ENCODE measurements at regions not wholly inside any gene's neighbourhood (a gene's known extent, or its start where the extent isn't known, plus 50 kb on each side); places are given as distances from the start of the nearest gene placed in this dataset.
"Not testable (repeated sequence)": the region's sequence is repeated elsewhere in the genome, so short reads cannot be mapped to it uniquely, and the experiment has no call there.

DNA sequence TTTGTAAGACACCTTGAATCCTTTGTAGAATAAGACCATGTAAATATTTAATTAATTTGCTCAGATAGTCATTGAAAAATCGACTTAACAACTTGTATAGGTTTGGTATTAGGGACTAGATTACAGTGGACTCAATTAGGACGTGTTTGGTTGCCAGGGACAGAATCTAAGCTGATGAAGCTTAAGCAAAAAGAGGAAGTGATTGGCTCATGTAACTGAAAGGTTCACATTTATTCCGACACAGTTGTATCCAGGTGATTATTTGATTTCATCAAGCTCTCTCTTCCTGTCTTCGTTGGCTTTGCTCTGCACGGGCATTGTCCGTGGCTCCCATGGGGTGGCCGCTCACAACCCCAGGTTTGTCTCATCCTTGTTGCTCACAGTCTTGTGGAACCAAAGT lies 146.4 kb downstream of the C11orf91 start:
- DNase-seq, result no peak

- DNase-seq, result no peak
Observed at GRCh38 chr11:33553486-33553885, 147.1 kb downstream of the C11orf91 start.

DNA sequence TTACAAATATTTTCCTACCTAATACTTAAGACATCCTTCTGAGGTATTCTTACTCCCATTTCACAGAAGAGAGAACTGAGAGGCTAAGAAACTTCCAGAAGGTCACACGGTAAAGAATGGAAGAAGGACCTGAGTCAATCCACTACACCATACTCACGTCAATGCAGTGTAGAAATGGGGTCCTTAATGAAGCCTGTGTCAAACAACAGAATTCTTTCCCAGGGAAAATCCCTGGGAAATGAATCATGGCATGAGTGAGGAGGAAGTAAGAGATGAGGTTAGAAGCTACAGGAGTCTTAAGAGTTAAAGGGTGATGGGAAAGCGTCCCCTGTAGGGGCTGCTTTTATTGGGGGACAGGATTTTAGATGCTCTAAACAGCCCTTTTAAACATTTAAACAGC lies 147.9 kb downstream of the C11orf91 start:
- no peak for DNase-seq

- no peak for DNase-seq
Observed at GRCh38 chr11:33551051-33551450, 149.6 kb downstream of the C11orf91 start.

DNA sequence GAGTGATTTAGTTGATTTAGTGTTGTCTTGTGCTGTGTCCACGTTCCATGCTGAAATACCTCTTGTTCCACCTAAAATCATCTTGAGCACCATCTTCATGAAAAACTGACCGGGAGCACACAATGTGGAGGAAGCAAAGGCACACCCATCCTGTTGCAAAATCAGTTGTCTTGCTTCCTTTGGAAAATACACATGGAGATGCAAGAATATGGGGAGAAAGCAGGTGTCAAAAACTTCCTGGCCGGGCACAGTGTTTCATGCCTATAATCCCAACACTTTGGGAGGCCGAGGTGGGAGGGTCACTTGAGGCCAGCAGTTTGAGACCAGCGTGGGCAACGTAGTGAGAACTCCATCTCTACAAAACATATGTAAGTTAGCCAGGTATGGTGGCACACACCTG lies 151.1 kb downstream of the C11orf91 start:
- DNase-seq, result no peak

DNA sequence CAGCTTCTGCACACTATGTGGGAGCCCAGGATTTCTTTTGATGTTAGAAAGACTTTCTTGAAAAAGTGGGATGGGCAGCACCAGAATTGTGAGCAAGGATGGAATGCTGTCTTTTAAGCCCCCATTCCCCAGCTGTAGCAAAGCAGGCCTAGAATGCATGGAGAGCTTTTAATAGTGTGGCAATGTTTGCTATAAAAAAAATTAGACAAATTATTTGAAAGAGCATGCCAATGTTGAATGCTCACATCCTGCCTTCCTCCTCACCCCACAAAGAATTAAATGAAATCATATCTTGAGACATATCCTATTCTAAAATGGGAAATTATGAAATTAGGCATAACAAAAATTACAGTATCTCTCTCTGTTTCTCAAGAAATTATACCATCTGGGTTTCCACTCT lies 154.7 kb downstream of the C11orf91 start:
- no peak for DNase-seq

DNA sequence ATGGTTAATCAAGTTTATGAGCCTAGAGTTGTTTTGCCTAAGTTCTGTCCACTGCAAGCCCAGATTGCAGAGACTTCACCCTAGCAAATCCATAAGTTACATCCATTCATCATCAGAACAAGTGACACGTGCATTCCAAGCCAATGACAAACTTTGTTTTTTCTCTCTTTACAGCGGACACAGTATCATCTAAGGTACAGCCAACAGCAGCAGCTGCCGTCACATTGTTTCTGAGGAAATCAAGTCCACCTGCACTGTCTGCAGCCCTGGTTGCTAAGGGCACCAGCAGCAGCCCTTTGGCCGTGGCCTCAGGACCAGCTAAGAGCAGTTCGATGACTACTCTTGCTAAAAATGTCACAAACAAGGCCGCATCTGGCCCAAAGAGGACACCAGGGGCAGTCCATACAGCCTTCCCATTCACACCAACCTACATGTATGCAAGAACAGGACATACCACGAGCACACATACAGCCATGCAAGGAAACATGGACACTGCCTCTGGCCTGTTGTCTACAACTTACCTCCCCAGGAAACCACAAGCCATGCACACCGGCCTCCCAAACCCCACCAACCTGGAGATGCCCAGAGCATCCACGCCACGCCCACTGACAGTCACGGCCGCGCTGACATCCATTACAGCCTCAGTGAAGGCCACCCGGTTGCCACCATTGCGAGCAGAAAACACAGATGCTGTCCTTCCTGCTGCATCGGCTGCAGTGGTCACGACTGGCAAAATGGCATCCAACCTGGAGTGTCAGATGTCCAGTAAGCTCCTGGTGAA lies 155.8 kb downstream of the C11orf91 start:
- no peak for DNase-seq

GRCh38 chr11:33543823-33544222 lies 156.8 kb downstream of the C11orf91 start:
- no peak for DNase-seq

GRCh38 chr11:33542921-33543320 lies 157.7 kb downstream of the C11orf91 start:
- no peak for DNase-seq

- DNase-seq, result no peak
Observed at GRCh38 chr11:33540946-33541915, 159.4 kb downstream of the C11orf91 start.

DNA sequence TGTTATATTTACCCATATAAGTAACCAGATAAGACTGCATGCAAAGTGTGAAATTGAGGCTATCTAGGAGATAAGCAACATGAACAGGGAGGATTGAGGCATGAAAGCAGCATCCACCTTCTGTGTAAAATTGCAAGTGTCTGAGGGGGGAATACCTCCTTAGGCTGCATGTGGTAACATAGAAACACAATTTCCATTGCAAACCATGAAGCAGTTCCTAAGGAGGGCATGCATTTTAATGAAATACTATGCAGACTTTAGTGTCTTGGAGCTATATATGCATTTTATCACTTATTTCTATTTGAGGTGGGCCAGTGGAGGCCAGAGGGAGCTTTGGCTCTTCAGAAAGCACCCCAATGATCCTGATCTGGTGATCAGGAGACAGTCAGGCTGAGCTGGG lies 160.2 kb downstream of the C11orf91 start:
- no peak for DNase-seq

DNA sequence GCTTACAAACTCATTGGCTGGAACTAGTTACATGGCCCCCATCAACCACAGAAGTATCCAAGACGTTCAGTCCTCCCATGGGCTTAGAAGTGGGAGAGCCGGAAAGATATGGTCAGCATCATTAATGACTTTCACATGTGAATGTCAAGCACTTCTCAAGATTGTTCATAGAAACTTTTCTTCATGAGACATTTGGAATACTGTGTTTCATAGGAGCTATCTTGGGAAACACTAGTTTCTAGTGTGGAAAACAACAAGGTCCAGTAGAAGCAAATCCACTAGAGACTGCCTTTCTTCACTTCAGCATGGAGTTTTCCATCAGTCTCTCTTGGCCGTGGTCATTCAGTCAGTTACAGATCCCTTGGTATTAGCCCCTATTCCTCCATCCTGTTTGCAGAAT lies 160.9 kb downstream of the C11orf91 start:
- DNase-seq, result peak; percentile 29

DNA sequence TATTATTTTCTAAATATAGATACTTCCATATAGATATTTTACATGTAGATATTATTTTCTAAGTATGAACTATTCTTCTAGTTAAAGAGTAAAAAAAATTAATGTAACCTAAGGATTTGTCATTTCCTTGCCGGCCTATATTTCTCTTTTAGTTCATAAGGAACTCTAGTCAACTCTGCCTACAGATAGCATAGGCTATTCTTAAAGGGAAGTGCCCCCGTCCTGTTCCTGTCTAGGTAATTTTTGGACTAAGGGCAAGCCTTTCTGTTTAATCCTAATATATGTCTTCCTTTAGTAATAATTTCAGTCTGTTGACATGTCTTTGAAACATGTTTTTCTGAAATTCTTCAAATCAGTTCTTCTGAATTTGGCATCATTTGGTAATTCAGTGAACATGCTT lies 161.9 kb downstream of the C11orf91 start:
- DNase-seq, result no peak

DNA sequence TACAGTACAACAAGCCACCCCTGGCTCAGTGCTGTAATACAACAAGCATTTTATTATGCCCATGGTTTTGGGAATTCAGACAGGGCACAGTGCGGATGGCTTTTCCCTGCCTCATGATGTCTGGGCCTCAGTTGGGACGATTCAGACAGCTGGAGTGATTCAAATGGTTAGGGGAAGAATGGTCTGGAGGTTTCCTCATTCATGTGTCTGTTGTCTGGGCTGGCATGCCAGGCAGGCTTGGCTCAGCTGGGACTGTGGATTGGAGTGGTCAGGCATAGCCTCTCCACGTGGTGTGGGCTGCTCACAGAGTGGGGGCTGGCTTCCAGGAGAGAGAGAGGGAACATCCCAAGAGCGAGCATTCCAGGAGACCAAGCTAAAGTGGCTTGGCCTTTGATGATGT lies 164.4 kb downstream of the C11orf91 start:
- no peak for DNase-seq

GRCh38 chr11:33534575-33534974 lies 166.1 kb downstream of the C11orf91 start:
- DNase-seq, result no peak

- no peak for DNase-seq
Observed at GRCh38 chr11:33533386-33534052, 167.1 kb downstream of the C11orf91 start.

GRCh38 chr11:33532720-33533385 lies 167.8 kb downstream of the C11orf91 start:
- DNase-seq, result no peak

- DNase-seq, result no peak
Observed at GRCh38 chr11:33532257-33532656, 168.4 kb downstream of the C11orf91 start.

- no peak for DNase-seq
Observed at GRCh38 chr11:33531743-33532181, 168.9 kb downstream of the C11orf91 start.

- DNase-seq, result no peak
Observed at GRCh38 chr11:33530815-33531214, 169.8 kb downstream of the C11orf91 start.

- DNase-seq, result no peak
Observed at GRCh38 chr11:33529461-33529860, 171.2 kb downstream of the C11orf91 start.

GRCh38 chr11:33527738-33528137 lies 172.9 kb downstream of the C11orf91 start:
- DNase-seq, result not testable (repeated sequence)
